ENCODE measurements at regions not wholly inside any gene's neighbourhood (a gene's known extent, or its start where the extent isn't known, plus 50 kb on each side); places are given as distances from the start of the nearest gene placed in this dataset. TPM values are rescaled to one million over a fixed set of nuclear protein-coding genes. Genes with fewer than 3 reads are reported as not detected.
"Not testable (repeated sequence)": the region's sequence is repeated elsewhere in the genome, so short reads cannot be mapped to it uniquely, and the experiment has no call there.

DNA sequence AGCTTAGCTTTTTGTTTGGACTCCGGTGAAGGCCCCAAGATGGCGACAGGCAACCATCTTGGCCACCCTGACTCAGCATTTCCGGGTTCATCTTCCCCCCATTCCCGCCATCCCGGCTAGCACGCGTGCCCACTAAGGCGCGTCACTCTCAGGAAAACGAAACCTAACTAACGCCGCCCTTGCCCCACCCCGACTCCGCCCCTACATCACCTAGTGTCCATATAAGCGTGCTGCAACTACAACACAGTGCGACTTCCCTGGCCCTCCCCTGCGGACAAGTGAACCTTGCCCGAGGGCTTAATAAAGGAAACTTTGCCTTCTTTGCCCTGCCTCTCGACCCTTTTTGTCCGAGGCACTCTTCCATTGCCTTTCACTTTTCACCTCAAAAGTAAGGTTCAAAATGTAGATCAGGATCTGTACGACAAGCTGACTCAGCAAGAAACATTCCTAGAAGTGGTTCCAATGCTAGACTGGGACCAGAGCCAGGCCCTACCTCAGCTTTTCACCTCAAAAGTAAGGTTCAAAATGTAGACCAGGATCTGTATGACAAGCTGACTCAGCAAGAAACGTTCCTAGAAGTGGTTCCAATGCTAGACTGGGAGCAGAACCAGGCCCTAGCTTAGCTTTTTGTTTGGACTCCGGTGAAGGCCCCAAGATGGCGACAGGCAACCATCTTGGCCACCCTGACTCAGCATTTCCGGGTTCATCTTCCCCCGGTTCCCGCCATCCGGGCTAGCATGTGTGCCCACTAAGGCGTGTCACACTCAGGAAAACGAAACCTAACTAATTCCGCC lies 51.9 kb upstream of the TMEM97 start:
- H3K9me2 ChIP-seq (replicated peaks; ENCODE audit: insufficient read depth); H3K36me3 ChIP-seq (replicated peaks; ENCODE audit: insufficient read depth, low read depth); H3K27ac ChIP-seq; H4K20me1 ChIP-seq (ENCODE audit: insufficient read depth, poor library complexity, severe bottlenecking); H2AFZ ChIP-seq; H3K27me3 ChIP-seq; H3K79me2 ChIP-seq; H3K9me3 ChIP-seq (ENCODE audit: low read depth); H3K4me1 ChIP-seq (ENCODE audit: insufficient read depth); DNase-seq (ENCODE audit: low spot score); H3K4me3 ChIP-seq; H3K4me2 ChIP-seq: not testable (repeated sequence)
- WGBS (ENCODE audit: low lambda C conversion rate, missing lambda C conversion rate), result 96% methylated on average over 31 of the region's 31 CpGs

DNA sequence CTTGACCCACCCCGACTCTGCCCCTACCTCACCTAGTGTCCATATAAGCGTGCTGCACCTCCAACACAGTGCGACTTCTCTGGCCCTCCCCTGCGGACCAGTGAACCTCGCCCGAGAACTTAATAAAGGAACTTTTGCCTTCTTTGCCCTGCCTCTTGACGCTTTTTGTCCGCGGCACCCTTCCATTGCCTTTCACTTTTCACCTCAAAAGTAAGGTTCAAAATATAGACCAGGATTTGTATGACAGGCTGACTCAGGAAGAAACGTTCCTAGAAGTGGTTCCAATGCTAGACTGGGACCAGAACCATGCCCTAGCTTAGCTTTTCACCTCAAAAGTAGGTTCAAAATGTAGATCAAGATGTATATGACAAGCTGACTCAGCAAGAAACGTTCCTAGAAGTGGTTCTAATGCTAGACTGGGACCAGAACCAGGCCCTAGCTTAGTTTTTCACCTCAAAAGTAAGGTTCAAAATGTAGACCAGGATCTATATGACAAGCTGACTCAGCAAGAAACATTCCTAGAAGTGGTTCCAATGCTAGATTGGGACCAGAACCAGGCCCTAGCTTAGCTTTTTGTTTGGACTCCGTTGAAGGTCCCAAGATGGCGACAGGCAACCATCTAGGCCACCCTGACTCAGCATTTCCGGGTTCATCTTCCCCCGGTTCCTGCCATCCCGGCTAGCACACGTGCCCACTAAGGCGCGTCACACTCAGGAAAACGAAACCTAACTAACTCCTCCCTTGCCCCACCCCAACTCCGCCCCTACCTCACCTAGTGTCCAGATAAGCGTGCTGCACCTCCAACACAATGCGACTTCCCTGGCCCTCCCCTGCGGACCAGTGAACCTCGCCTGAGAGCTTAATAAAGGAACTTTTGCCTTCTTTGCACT lies 51.0 kb upstream of the TMEM97 start:
- Histone ChIP-seq H3K27ac (no peak overlapping the region), H2AFZ (no peak overlapping the region), H3K27me3 (no peaks in the 10 kb centered on the region), H3K36me3 (replicated peaks; ENCODE audit: insufficient read depth, low read depth) (no peaks in the 10 kb centered on the region), H3K4me1 (ENCODE audit: insufficient read depth) (no peaks in the 10 kb centered on the region), H3K9me2 (replicated peaks; ENCODE audit: insufficient read depth) (no peaks in the 10 kb centered on the region), H4K20me1 (ENCODE audit: insufficient read depth, poor library complexity, severe bottlenecking) (no peaks in the 10 kb centered on the region), H3K79me2 (no peaks in the 10 kb centered on the region), H3K4me3 (no peak overlapping the region), H3K4me2 (no peak overlapping the region), H3K9me3 (ENCODE audit: low read depth) (no peaks in the 10 kb centered on the region)
- TF ChIP-seq, protein P1, sequence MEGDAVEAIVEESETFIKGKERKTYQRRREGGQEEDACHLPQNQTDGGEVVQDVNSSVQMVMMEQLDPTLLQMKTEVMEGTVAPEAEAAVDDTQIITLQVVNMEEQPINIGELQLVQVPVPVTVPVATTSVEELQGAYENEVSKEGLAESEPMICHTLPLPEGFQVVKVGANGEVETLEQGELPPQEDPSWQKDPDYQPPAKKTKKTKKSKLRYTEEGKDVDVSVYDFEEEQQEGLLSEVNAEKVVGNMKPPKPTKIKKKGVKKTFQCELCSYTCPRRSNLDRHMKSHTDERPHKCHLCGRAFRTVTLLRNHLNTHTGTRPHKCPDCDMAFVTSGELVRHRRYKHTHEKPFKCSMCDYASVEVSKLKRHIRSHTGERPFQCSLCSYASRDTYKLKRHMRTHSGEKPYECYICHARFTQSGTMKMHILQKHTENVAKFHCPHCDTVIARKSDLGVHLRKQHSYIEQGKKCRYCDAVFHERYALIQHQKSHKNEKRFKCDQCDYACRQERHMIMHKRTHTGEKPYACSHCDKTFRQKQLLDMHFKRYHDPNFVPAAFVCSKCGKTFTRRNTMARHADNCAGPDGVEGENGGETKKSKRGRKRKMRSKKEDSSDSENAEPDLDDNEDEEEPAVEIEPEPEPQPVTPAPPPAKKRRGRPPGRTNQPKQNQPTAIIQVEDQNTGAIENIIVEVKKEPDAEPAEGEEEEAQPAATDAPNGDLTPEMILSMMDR (IDR thresholded peaks at IDR 0.05; ENCODE audit: poor library complexity), result no peak
- no peak for DNase-seq (ENCODE audit: low spot score)
- WGBS (ENCODE audit: low lambda C conversion rate, missing lambda C conversion rate), result 92% methylated on average over 25 of the region's 25 CpGs

DNA sequence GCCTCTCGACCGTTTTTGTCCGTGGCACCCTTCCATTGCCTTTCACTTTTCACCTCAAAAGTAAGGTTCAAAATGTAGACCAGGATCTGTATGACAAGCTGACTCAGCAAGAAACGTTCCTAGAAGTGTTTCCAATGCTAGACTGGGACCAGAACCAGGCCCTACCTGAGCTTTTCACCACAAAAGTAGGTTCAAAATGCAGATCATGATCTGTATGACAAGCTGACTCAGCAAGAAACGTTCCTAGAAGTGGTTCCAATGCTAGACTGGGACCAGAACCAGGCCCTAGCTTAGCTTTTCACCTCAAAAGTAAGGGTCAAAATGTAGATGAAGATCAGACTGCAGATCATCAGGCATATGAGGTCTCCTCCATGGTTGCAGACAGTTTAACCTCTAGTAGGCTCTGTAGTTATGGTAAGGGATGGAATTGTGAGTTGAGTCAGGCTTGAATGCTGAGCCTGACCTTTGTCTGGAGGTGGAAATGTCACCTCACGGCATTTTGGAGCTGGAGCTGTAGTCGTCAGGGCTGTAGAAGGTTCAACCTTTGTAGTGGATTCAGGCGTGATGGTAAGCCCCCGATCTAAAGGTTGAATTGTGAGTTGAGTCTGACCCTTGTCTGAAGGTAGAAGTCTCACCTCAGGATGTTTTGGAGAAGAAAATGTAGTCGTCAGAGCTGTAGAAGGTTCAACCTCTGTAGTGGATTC lies 50.2 kb upstream of the TMEM97 start:
- Histone ChIP-seq H3K9me3 (ENCODE audit: low read depth) (no peaks in the 10 kb centered on the region), H3K4me3 (no peak overlapping the region), H4K20me1 (ENCODE audit: insufficient read depth, poor library complexity, severe bottlenecking) (no peaks in the 10 kb centered on the region), H3K36me3 (replicated peaks; ENCODE audit: insufficient read depth, low read depth) (no peaks in the 10 kb centered on the region), H3K4me1 (ENCODE audit: insufficient read depth) (no peaks in the 10 kb centered on the region), H3K4me2 (no peak overlapping the region), H2AFZ (no peak overlapping the region), H3K9me2 (replicated peaks; ENCODE audit: insufficient read depth) (no peaks in the 10 kb centered on the region), H3K79me2 (no peaks in the 10 kb centered on the region), H3K27me3 (no peaks in the 10 kb centered on the region), H3K27ac (no peak overlapping the region)
- TF ChIP-seq EZH2phosphoT487 (IDR thresholded peaks at IDR 0.05; ENCODE audit: low read depth, severe bottlenecking, unreplicated experiment) (no peak), EZH2 (IDR thresholded peaks at IDR 0.05; ENCODE audit: borderline replicate concordance) (no peak)
- TF ChIP-seq, protein P1 (IDR thresholded peaks at IDR 0.05; ENCODE audit: poor library complexity), result no peak
- WGBS (ENCODE audit: low lambda C conversion rate, missing lambda C conversion rate), result 85% methylated on average over 10 of the region's 10 CpGs
- no peak for DNase-seq (ENCODE audit: low spot score)

Small RNAs in the stretch of these regions (small RNA-seq; reads per million reads assigned to genes)
- not detected for gene AC061975.2

Data from hepatocyte (in vitro differentiated cells).